HCT116 (cell line): ENCODE measurements at regions not wholly inside any gene's neighbourhood (a gene's known extent, or its start where the extent isn't known, plus 50 kb on each side); places are given as distances from the start of the nearest gene placed in this dataset.

Source experiments
- ATAC-seq: fragments of 200-7000 bp; cut with Tn5 transposase; 2 replicates; pipeline ENCODE4 v1.9.1; 2020; ENCODE audit warnings: mild to moderate bottlenecking, moderate library complexity
- BruUV-seq: library from RNA; stranded (reverse); fragments of 400-500 nt; replicated peaks from 2 replicates; lab custom pipeline; 2021; lab: Mats Ljungman, UMichigan
- CTCF ChIA-PET: fragments of 300-600 bp; sonication (Branson Sonifier 250); formaldehyde crosslinking; loops from one replicate; lab custom pipeline; 2021; ENCODE audit warnings: antibody characterized with exemption; lab: Charles Lee
- POLR2A ChIA-PET: fragments of 300-600, 350-600 bp; sonication (Branson Sonifier 250); formaldehyde crosslinking; loops from one replicate; lab custom pipeline; 2021; ENCODE audit warnings: antibody characterized with exemption; lab: Charles Lee
- RAD21 ChIA-PET, 2 experiments: fragments of 300-600 bp; sonication (Branson Sonifier 250); formaldehyde crosslinking; loops; one replicate each; lab custom pipeline; 2023; ENCODE audit warnings: low total read pairs in 2 of 2; ENCODE audit not compliant: uncharacterized antibody in 2 of 2, unreplicated experiment in 2 of 2, low non-redundant PET in 1 of 2; lab: Charles Lee
- DNase-seq: peaks from one replicate; pipeline ENCODE4 v3.0.0-alpha.2; 2010; ENCODE audit warnings: low read depth, low spot score
- H2AFZ ChIP-seq: fragments of 200-600 bp; shearing (Covaris generic), sonication (generic); 2 replicates; pipeline ENCODE4 v1.6.1; 2017; ENCODE audit warnings: low read depth, mixed run types, mixed read lengths, antibody characterized with exemption, low read length; ENCODE audit not compliant: poor library complexity, severe bottlenecking
- H3K27ac ChIP-seq: 2 replicates; pipeline ENCODE4 v1.5.1; 2012; ENCODE audit warnings: low read depth, low read length
- H3K27me3 ChIP-seq: fragments of 200-600 bp; sonication (generic); 2 replicates; pipeline ENCODE4 v1.6.1; 2016; ENCODE audit warnings: mixed run types, low read length, mixed read lengths; ENCODE audit not compliant: insufficient read depth
- H3K36me3 ChIP-seq, 2 experiments: fragments of 200-500 bp in 1 of 2; fragments of 200-600 bp in 1 of 2; sonication (Bioruptor generic) in 1 of 2; sonication (generic) in 1 of 2; 2 replicates each; pipeline versions ENCODE4 v1.5.1 to v1.6.1; 2014 to 2016; ENCODE audit warnings: low read length in 2 of 2, inconsistent platforms in 1 of 2, mixed read lengths in 1 of 2, mixed run types in 1 of 2; ENCODE audit not compliant: insufficient read depth in 2 of 2, control insufficient read depth in 1 of 2
- H3K4me1 ChIP-seq, 2 experiments: fragments of 200-600 bp in 1 of 2; sonication (generic) in 1 of 2; 2 replicates each; pipeline versions ENCODE4 v1.5.1 to v1.6.1; 2012 to 2017; ENCODE audit warnings: low read length in 2 of 2, inconsistent platforms in 1 of 2, mild to moderate bottlenecking in 1 of 2, mixed read lengths in 1 of 2, mixed run types in 1 of 2, moderate library complexity in 1 of 2; ENCODE audit not compliant: insufficient read depth in 2 of 2, control insufficient read depth in 1 of 2
- H3K4me2 ChIP-seq: fragments of 200-600 bp; sonication (generic); 2 replicates; pipeline ENCODE4 v1.6.1; 2017; ENCODE audit warnings: mixed run types, low read length, mixed read lengths
- H3K4me3 ChIP-seq, 2 experiments: fragments of 200-600 bp in 1 of 2; sonication (generic) in 1 of 2; replicated peaks in 1 of 2; 2 replicates each; pipeline ENCODE4 v1.5.1; 2011 to 2016; ENCODE audit warnings: low read length in 2 of 2, control low read depth in 1 of 2, low read depth in 1 of 2, mild to moderate bottlenecking in 1 of 2, mixed read lengths in 1 of 2, mixed run types in 1 of 2
- H3K79me2 ChIP-seq: fragments of 200-600 bp; sonication (generic); 2 replicates; pipeline ENCODE4 v1.6.1; 2017; ENCODE audit warnings: mild to moderate bottlenecking, mixed run types, low read length, moderate library complexity, mixed read lengths; ENCODE audit not compliant: insufficient read depth
- H3K9ac ChIP-seq: fragments of 200-600 bp; sonication (generic); 2 replicates; pipeline ENCODE4 v1.6.1; 2016; ENCODE audit warnings: low read length, mixed read lengths
- H3K9me2 ChIP-seq: fragments of 200-600 bp; sonication (generic), shearing (Covaris generic); 2 replicates; pipeline ENCODE4 v1.6.1; 2017; ENCODE audit warnings: mixed run types, mild to moderate bottlenecking, moderate library complexity; ENCODE audit not compliant: insufficient read depth
- H3K9me3 ChIP-seq, 2 experiments: fragments of 200-500 bp in 1 of 2; fragments of 200-600 bp in 1 of 2; sonication (Bioruptor generic) in 1 of 2; sonication (generic) in 1 of 2; 2 replicates each; pipeline ENCODE4 v1.6.1; 2014 to 2017; ENCODE audit warnings: low read length in 2 of 2, mixed read lengths in 2 of 2, inconsistent platforms in 1 of 2, low read depth in 1 of 2, mild to moderate bottlenecking in 1 of 2, mixed run types in 1 of 2, moderate library complexity in 1 of 2; ENCODE audit not compliant: control insufficient read depth in 1 of 2, insufficient read depth in 1 of 2
- H4K20me1 ChIP-seq: fragments of 200-600 bp; sonication (generic), shearing (Covaris generic); 2 replicates; pipeline ENCODE4 v1.6.1; 2017; ENCODE audit warnings: mixed run types, mild to moderate bottlenecking, moderate library complexity; ENCODE audit not compliant: insufficient read depth
- CBX3 ChIP-seq: IDR thresholded peaks from 2 replicates; pipeline ENCODE4 v1.6.1; 2012; ENCODE audit warnings: low read depth
- CEBPB ChIP-seq: IDR thresholded peaks from 2 replicates; pipeline ENCODE4 v1.6.1; 2012; ENCODE audit warnings: low read depth
- EGR1 ChIP-seq: IDR thresholded peaks from 2 replicates; pipeline ENCODE4 v1.6.1; 2012; ENCODE audit warnings: low read depth
- ELF1 ChIP-seq: IDR thresholded peaks from 2 replicates; pipeline ENCODE4 v1.6.1; 2012; ENCODE audit warnings: low read depth, borderline replicate concordance
- EZH2 ChIP-seq: fragments of 200-600 bp; sonication (generic); IDR thresholded peaks from 2 replicates; pipeline ENCODE4 v1.6.1; 2017; ENCODE audit warnings: antibody characterized with exemption, mixed run types
- POLR2A ChIP-seq: IDR thresholded peaks from 2 replicates; pipeline ENCODE4 v1.7.0; 2011; ENCODE audit warnings: borderline replicate concordance; ENCODE audit not compliant: insufficient read depth, insufficient read length; ENCODE audit errors: extremely low read depth
- POLR2AphosphoS5 ChIP-seq: IDR thresholded peaks from 2 replicates; pipeline ENCODE4 v1.6.1; 2011; ENCODE audit warnings: mild to moderate bottlenecking, low read depth, low read length, moderate library complexity
- RAD21 ChIP-seq: IDR thresholded peaks from 2 replicates; pipeline ENCODE4 v1.6.1; 2012; ENCODE audit warnings: low read depth, mild to moderate bottlenecking
- REST ChIP-seq: IDR thresholded peaks from 2 replicates; pipeline ENCODE4 v1.6.1; 2012; ENCODE audit warnings: low read depth
- SIN3A ChIP-seq: IDR thresholded peaks from 2 replicates; pipeline ENCODE4 v1.6.1; 2012; ENCODE audit warnings: low read depth
- SP1 ChIP-seq: IDR thresholded peaks from 2 replicates; pipeline ENCODE4 v1.6.1; 2012; ENCODE audit warnings: low read depth
- ZBTB33 ChIP-seq: IDR thresholded peaks from 2 replicates; pipeline ENCODE4 v1.6.1; 2011; ENCODE audit warnings: mild to moderate bottlenecking, low read length, moderate library complexity; ENCODE audit not compliant: insufficient replicate concordance; ENCODE audit errors: extremely low read depth
- ZFX ChIP-seq: fragments of 450-650 bp; IDR thresholded peaks from 2 replicates; pipeline ENCODE4 v1.6.1; 2017
- intact Hi-C: fragments of 100-400 bp; cut with micrococcal nuclease; formaldehyde crosslinking; loops from 2 replicates; pipeline ENCODE4 v1.10.0; 2022
- TF ChIP-seq, protein P1 (sequence below), 3 experiments: fragments of 200-600 bp in 1 of 3; sonication (generic) in 1 of 3; IDR thresholded peaks in 2 of 3; conservative IDR thresholded peaks in 1 of 3; 2 replicates each; pipeline ENCODE4 v1.5.1; 2012 to 2017; ENCODE audit warnings: low read depth in 2 of 3, low read length in 2 of 3, antibody characterized with exemption in 1 of 3, borderline replicate concordance in 1 of 3, control low read depth in 1 of 3, mild to moderate bottlenecking in 1 of 3, mixed read lengths in 1 of 3, mixed run types in 1 of 3, moderate library complexity in 1 of 3; ENCODE audit not compliant: insufficient read depth in 1 of 3

- Histone ChIP-seq H3K9me2 (no peaks in the 10 kb centered on the region), H2AFZ (no peak overlapping the region), H3K27ac (no peak overlapping the region), H3K36me3 (no peaks in the 10 kb centered on the region), H3K9ac (no peak overlapping the region), H4K20me1 (no peaks in the 10 kb centered on the region), H3K79me2 (no peaks in the 10 kb centered on the region), H3K4me2 (no peak overlapping the region), H3K27me3 (no peaks in the 10 kb centered on the region), H3K4me3 (no peak overlapping the region), H3K4me1 (no peaks in the 10 kb centered on the region), H3K9me3 (no peaks in the 10 kb centered on the region)
- no peak for ATAC-seq
- DNase-seq, result no peak
- ChIA-PET CTCF (no interaction called here), POLR2A (no interaction called here), RAD21 (no interaction called here)
- no TSS peak for BruUV-seq
- TF ChIP-seq POLR2A (no peak), RAD21 (no peak), ZFX (no peak)
- TF ChIP-seq, protein P1, sequence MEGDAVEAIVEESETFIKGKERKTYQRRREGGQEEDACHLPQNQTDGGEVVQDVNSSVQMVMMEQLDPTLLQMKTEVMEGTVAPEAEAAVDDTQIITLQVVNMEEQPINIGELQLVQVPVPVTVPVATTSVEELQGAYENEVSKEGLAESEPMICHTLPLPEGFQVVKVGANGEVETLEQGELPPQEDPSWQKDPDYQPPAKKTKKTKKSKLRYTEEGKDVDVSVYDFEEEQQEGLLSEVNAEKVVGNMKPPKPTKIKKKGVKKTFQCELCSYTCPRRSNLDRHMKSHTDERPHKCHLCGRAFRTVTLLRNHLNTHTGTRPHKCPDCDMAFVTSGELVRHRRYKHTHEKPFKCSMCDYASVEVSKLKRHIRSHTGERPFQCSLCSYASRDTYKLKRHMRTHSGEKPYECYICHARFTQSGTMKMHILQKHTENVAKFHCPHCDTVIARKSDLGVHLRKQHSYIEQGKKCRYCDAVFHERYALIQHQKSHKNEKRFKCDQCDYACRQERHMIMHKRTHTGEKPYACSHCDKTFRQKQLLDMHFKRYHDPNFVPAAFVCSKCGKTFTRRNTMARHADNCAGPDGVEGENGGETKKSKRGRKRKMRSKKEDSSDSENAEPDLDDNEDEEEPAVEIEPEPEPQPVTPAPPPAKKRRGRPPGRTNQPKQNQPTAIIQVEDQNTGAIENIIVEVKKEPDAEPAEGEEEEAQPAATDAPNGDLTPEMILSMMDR (IDR thresholded peaks at IDR 0.05 in 2 of 3, conservative IDR thresholded peaks at IDR 0.05 in 1 of 3; ENCODE audit: borderline replicate concordance in 1 of 3, insufficient read depth in 1 of 3, low read depth in 2 of 3, low read length in 2 of 3), result no peak
- intact Hi-C loops, result no loop called here
Measured at GRCh38 chrX:119337201-119337600, 61.9 kb upstream of the SLC25A43 start.

DNA sequence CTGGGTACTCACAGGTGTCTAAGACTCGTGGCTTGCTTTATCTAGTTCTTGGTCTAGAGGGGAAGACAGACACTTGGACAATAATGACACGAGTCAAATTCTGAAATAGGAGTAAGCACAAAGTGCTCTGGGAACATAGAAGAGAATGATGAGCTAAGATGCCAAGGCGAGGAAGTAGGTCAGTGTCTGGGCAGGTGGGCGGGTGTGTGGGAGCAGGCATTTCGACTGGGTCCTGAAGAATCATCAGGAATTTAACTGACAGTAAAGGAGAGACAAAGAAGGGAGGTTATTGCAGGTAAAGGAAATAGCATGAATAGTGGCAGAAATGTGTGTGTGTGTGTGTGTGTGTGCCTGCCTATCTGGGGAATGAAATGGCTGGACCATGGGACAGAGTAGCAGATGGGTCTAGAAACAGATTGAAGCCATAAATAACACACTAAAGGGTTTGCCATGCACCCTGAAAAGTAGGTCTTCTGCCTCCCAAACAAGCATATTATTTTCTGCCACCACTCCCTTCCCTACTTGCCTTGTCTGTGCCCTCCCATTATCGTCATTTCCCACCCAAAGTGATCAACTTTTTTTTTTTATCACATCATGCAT, 58.4 kb upstream of the SLC25A43 start:
- no peaks in the 10 kb centered on the region for H3K79me2 ChIP-seq
- no peak for ATAC-seq
- no peak overlapping the region for H3K9ac ChIP-seq
- BruUV-seq, result no TSS peak
- POLR2A ChIA-PET, result no interaction called here
- intact Hi-C loops, result no loop called here
- RAD21 ChIA-PET, result no interaction called here
- no peaks in the 10 kb centered on the region for H3K9me3 ChIP-seq
- H3K27ac ChIP-seq, result no peak overlapping the region
- H3K9me2 ChIP-seq, result no peaks in the 10 kb centered on the region
- H3K36me3 ChIP-seq, result no peaks in the 10 kb centered on the region
- H4K20me1 ChIP-seq, result no peaks in the 10 kb centered on the region
- H3K4me2 ChIP-seq, result no peak overlapping the region
- H3K4me3 ChIP-seq, result no peak overlapping the region
- DNase-seq, result no peak
- no peak overlapping the region for H2AFZ ChIP-seq
- CTCF ChIA-PET, result no interaction called here
- H3K27me3 ChIP-seq, result no peaks in the 10 kb centered on the region
- H3K4me1 ChIP-seq, result peaks cover 0 to 5% of the 10 kb centered on the region in 2 experiments; a peak in 1 of 4 replicates
- TF ChIP-seq CBX3 (no peak), REST (no peak), POLR2AphosphoS5 (no peak), SP1 (no peak), EGR1 (no peak), SIN3A (no peak), EZH2 (no peak), RAD21 (no peak), POLR2A (no peak), CEBPB (no peak), ZBTB33 (no peak), ELF1 (no peak)
